GM19395 (cell line): ENCODE measurements at regions not wholly inside any gene's neighbourhood (a gene's known extent, or its start where the extent isn't known, plus 50 kb on each side); places are given as distances from the start of the nearest gene placed in this dataset.
"Not testable (repeated sequence)": the region's sequence is repeated elsewhere in the genome, so short reads cannot be mapped to it uniquely, and the experiment has no call there.

Experiments used
- ATAC-seq: cut with Tn5 transposase; IDR thresholded peaks from one replicate; pipeline ENCODE4 v1.9.1; 2021; ENCODE audit warnings: mild to moderate bottlenecking, moderate library complexity; ENCODE audit not compliant: unreplicated experiment

DNA sequence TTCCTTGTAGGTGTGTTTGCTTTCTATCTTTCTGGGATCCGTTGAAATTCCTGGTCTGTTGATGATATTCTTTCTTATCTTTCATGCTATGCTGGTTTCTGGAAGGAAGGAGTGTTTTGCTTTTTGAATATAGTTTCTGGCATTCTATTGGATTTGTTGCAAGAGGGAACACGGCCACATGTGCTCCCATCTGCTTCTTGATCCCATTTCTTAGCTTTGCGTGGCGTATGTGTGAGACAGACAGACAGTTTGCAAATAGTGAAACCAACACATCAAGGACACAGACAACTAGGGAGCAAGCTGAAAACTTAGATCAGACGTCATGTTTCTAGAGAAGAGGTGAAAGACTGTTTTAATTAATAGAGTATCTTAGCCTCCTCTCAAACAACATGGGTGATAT is 261.9 kb upstream of the PUDP start:
- no peak for ATAC-seq

DNA sequence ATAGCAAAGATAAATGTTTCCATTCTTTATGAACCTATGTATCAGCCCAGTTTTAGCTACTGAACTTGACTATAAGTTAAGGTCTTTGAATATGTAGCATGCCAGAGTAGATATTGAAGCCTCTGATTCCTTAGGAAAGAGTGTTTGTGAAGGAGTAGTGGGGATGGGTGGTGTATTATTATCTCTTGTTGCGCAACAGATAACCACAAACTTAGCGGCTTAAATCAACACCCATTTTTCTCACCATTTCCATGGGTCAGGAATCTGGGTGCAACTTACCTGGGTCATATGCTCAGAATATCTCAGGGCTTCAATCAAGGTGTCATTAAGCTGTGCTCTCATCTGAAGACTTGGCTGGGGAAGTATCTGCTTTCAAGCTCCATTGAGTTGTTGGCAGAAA is 251.4 kb upstream of the PUDP start:
- no peak for ATAC-seq

GRCh38 chrX:7390441-7390840 is 242.5 kb upstream of the PUDP start:
- ATAC-seq: no peak

- ATAC-seq: no peak
Measured at GRCh38 chrX:7389576-7389975, 241.6 kb upstream of the PUDP start.

GRCh38 chrX:7385131-7385530 is 237.2 kb upstream of the PUDP start:
- no peak for ATAC-seq

- no peak for ATAC-seq
Measured at GRCh38 chrX:7378406-7378805, 230.5 kb upstream of the PUDP start.

DNA sequence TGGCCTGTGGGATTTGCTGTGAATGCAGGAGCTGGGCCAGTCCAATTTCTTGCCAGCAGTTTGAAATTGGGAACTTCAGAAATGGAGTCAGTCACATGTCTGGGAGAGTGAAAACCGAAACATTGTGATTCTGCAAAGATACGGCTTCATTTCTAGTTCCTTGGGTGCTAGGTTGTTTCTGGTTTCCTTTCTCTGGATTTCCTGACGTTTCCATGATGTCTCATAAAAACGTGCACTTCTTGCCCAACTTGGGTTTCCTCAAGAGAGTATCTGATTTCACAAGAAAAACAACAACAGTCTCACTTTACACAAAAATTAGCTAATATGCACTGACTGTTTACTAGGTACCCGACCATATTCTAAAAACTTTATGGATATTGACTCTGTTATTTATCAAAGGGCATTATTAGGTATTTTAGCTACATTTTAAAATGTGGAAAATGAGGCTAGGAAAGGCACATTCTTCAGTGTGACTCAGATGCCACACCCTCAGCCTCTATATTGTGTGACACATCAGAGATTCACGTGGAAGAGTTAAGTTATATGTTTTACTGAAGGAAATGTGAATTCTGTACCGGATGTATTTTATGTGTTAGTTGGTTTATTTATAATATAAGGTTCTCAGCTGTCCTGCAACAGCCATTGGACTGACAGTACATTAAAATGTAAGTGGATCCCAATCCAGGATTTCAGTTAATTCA is 225.0 kb upstream of the PUDP start:
- ATAC-seq: no peak

DNA sequence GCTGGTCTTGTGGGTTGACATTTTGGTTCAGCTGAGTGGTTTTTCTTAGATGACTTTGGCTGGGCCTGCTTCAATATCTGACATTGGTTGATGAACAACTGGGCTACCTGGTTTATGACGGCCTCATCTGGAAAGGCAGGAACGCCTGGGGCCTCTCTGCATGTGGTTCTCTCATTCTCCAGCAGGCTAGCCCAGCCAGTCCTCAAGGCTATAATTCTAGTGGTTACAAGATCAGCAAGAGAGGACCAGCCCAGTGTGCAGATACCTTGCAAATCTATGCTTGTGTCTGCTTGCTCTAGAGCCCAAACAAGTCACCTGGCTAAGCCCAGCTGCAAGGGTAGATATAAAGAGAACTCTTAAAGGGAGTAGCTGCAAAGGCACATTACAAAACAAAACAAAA is 214.2 kb upstream of the PUDP start:
- no peak for ATAC-seq

DNA sequence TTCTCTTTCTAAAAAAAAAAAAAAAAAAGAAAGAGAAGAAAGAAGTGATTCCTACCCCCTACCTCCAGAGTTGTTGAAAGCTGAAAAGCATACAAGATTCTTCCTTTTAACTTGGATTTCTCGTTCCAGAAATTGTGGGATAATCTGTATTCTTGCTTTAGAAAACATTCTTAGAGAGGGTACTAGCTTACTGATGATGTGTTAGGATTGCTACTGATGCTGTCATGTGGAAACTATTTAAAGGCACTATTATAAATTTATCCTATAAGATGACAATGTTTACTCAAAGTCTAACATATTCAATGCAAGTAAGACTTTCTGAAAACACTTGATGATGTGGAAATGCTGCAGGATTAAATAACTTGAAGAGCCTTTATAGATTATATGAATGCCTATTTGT is 204.0 kb upstream of the PUDP start:
- no peak for ATAC-seq

DNA sequence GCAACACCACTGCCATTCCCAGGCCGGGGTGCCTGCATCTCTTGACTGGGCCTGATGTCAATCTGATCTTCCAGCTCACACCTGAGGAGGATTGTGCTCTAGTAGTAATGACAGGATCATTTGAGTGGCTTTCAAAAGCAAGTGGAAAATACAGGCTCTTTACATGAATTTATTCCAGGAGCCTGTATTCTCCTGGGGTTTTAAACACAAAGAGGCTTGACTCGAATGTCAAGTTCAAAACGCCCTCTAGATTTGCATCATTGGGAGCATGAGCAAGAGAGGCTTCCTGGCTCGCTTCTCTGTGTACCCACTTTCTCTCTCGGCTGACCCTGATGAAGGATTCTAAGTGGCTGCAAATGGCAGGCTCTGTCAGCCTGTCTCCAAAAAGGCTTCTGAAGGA is 199.5 kb upstream of the PUDP start:
- ATAC-seq: no peak

DNA sequence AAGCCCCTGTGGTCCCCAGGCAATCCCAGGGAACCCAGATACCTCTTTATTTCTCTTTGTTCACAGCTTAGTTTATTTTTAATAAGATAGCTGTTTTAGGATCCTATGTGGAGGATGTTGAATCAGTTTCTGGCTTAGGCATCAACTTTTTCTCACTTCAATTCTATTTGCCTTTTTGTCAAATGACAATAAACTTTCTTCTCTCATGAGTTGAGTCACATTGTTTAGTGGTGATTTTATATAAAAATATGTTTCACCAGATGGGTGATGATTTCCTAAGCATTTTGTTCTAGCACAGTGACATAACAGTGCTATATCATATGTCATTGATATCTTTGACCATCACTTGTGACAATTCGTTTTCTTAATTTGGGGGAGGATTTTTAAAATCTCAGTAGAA is 198.1 kb upstream of the PUDP start:
- no peak for ATAC-seq

- no peak for ATAC-seq
Measured at GRCh38 chrX:7343181-7343580, 195.2 kb upstream of the PUDP start.

- not testable (repeated sequence) for ATAC-seq
Measured at GRCh38 chrX:7335816-7336362, 187.9 kb upstream of the PUDP start.

DNA sequence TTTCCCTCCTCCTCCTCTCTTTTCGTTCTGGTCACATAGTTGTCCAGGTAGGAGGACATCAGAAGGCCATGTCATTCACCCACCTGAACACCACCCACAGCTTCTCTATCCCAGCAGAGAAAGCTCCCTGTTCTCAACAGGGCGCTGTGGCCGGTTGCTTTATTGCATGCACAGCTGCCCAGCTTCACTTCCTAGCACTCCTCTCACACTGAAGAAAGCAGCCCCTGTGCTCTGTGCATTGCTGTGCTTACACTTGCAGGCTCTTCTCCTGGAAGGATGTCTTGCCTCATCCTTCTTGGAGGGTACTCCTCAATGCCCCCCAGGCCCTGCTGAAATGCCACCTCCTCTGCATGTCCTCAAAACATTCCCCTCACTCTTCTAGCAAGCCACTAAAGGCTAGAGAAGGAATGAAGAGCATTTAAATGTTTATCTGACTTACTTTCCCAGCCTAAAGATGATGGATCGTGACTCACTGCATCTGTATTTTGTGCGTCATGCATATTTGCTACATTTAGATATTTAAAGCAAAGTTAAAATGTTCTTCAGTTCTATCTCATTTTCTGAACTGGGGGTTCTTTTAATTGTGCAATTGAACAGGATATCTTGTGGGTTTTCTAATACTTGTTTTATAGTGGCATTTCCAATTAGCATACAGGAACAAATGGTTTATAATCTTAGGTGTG is 186.4 kb upstream of the PUDP start:
- no peak for ATAC-seq

- no peak for ATAC-seq
Measured at GRCh38 chrX:7330971-7331746, 183.2 kb upstream of the PUDP start.

GRCh38 chrX:7330556-7330955 is 182.6 kb upstream of the PUDP start:
- no peak for ATAC-seq

DNA sequence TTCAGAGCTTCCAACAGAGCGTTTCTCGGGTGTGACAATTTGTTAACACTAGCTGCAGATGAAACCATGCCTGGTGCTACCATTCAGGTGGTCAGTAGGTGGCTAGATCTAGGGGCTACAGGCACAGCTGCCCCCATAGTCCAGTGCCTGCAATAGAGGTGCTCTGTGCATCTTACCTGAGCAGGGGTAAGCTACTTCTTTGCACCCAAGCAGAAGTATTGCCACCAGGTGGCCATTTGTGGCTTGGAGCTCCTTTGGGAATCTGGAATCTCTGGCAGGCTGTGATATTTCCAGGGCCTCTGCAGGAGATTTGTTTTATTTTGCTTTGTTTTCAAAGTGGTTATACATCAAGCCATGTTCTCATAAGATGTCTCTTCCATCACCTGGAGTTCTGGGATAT is 170.7 kb upstream of the PUDP start:
- ATAC-seq: no peak

- ATAC-seq: no peak
Measured at GRCh38 chrX:7318241-7318640, 170.3 kb upstream of the PUDP start.

DNA sequence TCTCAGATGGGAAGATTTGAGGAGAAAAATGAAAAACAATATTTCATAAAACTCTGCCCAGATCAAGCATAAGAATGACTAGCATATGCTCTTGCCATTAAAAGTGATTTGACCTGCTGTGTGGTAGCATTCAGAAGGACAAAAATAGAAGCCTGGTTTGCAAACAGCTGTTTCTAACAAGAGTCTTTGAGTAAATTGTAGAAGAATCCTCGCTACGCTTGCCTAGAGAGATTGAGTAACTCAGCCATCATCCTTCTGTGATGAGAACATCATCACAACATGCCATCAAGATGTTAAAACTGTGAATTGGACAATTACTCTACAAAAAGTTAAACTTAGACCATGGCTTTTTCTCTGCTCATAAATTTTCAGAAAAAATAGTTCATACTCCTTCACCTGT is 168.9 kb upstream of the PUDP start:
- ATAC-seq: no peak

- no peak for ATAC-seq
Measured at GRCh38 chrX:7316280-7316679, 168.3 kb upstream of the PUDP start.

GRCh38 chrX:7314425-7314824 is 166.5 kb upstream of the PUDP start:
- no peak for ATAC-seq

GRCh38 chrX:7307720-7308119 is 159.8 kb upstream of the PUDP start:
- no peak for ATAC-seq
